ENCODE measurements at regions not wholly inside any gene's neighbourhood (a gene's known extent, or its start where the extent isn't known, plus 50 kb on each side); places are given as distances from the start of the nearest gene placed in this dataset.
"Not testable (repeated sequence)": the region's sequence is repeated elsewhere in the genome, so short reads cannot be mapped to it uniquely, and the experiment has no call there.

DNA sequence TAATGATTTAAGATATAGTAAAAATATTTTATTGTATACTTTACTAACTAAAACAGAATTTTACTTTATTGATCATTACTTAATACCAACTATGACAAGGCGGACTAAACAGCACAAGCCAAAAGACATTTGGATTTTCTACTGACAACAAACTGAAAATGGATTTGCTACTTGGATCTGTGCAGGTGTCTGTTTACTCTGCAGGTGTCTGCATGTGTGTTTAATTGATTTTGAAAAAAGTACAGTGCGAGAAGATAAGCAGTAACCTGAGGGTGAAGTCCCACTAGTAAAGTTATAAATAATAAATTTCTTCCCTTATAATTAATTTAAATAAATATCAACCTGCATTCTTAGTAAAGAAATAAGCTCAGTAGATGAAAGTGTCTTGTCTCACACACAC, 696.8 kb upstream of the MBL2 start:
- Histone ChIP-seq H3K27ac (ENCODE audit: low read depth, low read length) (no peak overlapping the region), H3K36me3 (ENCODE audit: control insufficient read depth in 5 of 5, insufficient read depth in 5 of 5, low read length in 5 of 5) (no peaks in the 10 kb centered on the region), H3K27me3 (ENCODE audit: control insufficient read depth in 5 of 5, insufficient read depth in 4 of 5, low read length in 5 of 5) (no peaks in the 10 kb centered on the region), H3K9ac (ENCODE audit: low read length in 5 of 5) (no peak overlapping the region), H3K4me1 (ENCODE audit: control insufficient read depth in 5 of 5, insufficient read depth in 5 of 5, low read length in 5 of 5) (no peaks in the 10 kb centered on the region), H3K9me3 (ENCODE audit: control insufficient read depth in 5 of 5, low read length in 5 of 5) (no peaks in the 10 kb centered on the region), H3K4me3 (ENCODE audit: low read depth in 1 of 5, low read length in 5 of 5) (no peak overlapping the region)

DNA sequence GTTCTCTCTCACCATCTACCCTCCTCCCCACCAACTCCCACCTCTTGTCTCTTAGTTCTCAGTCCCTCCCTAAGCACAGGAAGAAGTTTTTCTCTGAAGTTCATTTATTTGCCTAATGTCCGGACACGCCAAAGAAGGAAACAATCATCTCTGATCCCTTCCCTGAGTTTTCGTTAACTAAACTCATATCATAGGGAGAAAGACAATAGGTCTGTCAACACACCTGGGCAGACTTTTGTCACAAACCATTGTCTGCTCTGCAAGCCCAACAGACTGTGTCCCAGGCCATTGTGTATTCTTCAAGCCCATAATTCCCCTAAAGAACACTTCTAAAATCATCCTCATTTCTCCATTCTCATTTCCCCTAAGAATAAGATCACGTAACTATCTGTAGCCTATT, 691.0 kb upstream of the MBL2 start:
- no peaks in the 10 kb centered on the region for H3K36me3 ChIP-seq (ENCODE audit: control insufficient read depth in 5 of 5, insufficient read depth in 5 of 5, low read length in 5 of 5)
- no peak overlapping the region for H3K4me3 ChIP-seq (ENCODE audit: low read depth in 1 of 5, low read length in 5 of 5)
- H3K4me1 ChIP-seq (ENCODE audit: control insufficient read depth in 5 of 5, insufficient read depth in 5 of 5, low read length in 5 of 5) = no peaks in the 10 kb centered on the region
- H3K27ac ChIP-seq (ENCODE audit: low read depth, low read length) = no peak overlapping the region
- H3K27me3 ChIP-seq (ENCODE audit: control insufficient read depth in 5 of 5, insufficient read depth in 4 of 5, low read length in 5 of 5) = no peaks in the 10 kb centered on the region
- no peaks in the 10 kb centered on the region for H3K9me3 ChIP-seq (ENCODE audit: control insufficient read depth in 5 of 5, low read length in 5 of 5)
- H3K9ac ChIP-seq (ENCODE audit: low read length in 5 of 5) = no peak overlapping the region

DNA sequence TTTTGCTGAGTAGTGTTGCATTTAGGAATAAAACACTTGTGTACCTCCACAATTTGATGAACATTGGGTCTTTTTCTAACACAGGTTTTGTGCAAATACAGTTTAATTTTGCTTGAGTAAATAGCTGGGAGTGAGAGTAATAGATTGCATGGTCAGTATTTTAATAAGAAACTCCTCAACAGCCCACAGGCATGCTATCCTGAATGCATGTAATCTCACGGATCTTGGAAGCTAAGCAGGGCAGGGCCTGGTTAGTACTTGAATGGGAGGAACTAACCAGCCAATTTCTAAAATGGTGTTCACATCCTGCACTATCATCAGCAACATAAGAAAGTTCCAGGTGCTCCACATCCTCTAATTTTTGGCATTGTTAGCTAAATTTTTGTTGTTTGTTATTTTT, 685.4 kb upstream of the MBL2 start:
- no peak overlapping the region for H3K27ac ChIP-seq (ENCODE audit: low read depth, low read length)
- H3K36me3 ChIP-seq (ENCODE audit: control insufficient read depth in 5 of 5, insufficient read depth in 5 of 5, low read length in 5 of 5) = no peaks in the 10 kb centered on the region
- H3K9me3 ChIP-seq (ENCODE audit: control insufficient read depth in 5 of 5, low read length in 5 of 5) = no peaks in the 10 kb centered on the region
- no peaks in the 10 kb centered on the region for H3K4me1 ChIP-seq (ENCODE audit: control insufficient read depth in 5 of 5, insufficient read depth in 5 of 5, low read length in 5 of 5)
- no peaks in the 10 kb centered on the region for H3K27me3 ChIP-seq (ENCODE audit: control insufficient read depth in 5 of 5, insufficient read depth in 4 of 5, low read length in 5 of 5)
- no peak overlapping the region for H3K9ac ChIP-seq (ENCODE audit: low read length in 5 of 5)
- H3K4me3 ChIP-seq (ENCODE audit: low read depth in 1 of 5, low read length in 5 of 5) = no peak overlapping the region

DNA sequence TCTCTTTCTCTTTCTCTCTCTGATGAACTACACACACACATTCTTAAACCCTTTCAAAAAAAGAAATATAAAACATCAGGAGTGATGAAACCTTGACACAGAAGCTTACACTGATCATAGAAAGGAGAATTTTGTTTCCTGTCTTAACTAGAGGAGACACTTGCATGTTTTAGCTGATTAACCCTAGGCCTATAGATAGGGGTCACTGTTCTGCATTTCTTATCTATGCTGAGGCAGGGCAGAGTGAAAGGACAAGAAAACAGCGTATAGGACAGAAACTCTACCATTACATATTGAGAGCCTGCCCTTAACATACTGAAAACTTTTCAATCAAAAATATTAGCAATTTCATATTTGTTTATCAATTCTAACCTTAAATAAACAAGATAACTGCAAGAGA, 680.6 kb upstream of the MBL2 start:
- Histone ChIP-seq H3K9me3 (ENCODE audit: control insufficient read depth in 5 of 5, low read length in 5 of 5) (no peaks in the 10 kb centered on the region), H3K4me1 (ENCODE audit: control insufficient read depth in 5 of 5, insufficient read depth in 5 of 5, low read length in 5 of 5) (no peaks in the 10 kb centered on the region), H3K36me3 (ENCODE audit: control insufficient read depth in 5 of 5, insufficient read depth in 5 of 5, low read length in 5 of 5) (no peaks in the 10 kb centered on the region), H3K9ac (ENCODE audit: low read length in 5 of 5) (no peak overlapping the region), H3K27me3 (ENCODE audit: control insufficient read depth in 5 of 5, insufficient read depth in 4 of 5, low read length in 5 of 5) (no peaks in the 10 kb centered on the region), H3K27ac (ENCODE audit: low read depth, low read length) (no peak overlapping the region), H3K4me3 (ENCODE audit: low read depth in 1 of 5, low read length in 5 of 5) (no peak overlapping the region)

DNA sequence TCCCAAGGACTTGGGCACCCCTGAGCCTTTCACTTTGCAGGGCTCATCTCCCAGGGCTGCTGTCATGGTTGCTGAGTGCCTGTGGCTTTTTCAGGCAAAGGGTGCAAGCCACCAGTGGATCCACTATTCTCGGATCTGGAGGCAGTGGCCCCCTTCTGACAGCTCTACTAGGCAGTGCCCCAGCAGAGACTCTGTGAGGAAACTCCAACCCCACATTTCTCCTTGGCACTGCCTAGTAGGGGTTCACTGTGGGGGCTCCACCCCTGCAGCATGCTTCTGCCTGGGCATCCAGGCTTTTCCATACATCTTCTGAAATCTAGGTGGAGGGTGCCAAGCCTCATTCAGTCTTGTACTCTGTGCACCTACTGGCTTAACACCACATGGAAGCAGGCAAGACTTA, 675.0 kb upstream of the MBL2 start:
- H3K9me3 ChIP-seq (ENCODE audit: control insufficient read depth in 5 of 5, low read length in 5 of 5) = no peaks in the 10 kb centered on the region
- H3K4me1 ChIP-seq (ENCODE audit: control insufficient read depth in 5 of 5, insufficient read depth in 5 of 5, low read length in 5 of 5) = no peaks in the 10 kb centered on the region
- H3K27ac ChIP-seq (ENCODE audit: low read depth, low read length) = no peak overlapping the region
- no peaks in the 10 kb centered on the region for H3K27me3 ChIP-seq (ENCODE audit: control insufficient read depth in 5 of 5, insufficient read depth in 4 of 5, low read length in 5 of 5)
- no peaks in the 10 kb centered on the region for H3K36me3 ChIP-seq (ENCODE audit: control insufficient read depth in 5 of 5, insufficient read depth in 5 of 5, low read length in 5 of 5)
- no peak overlapping the region for H3K4me3 ChIP-seq (ENCODE audit: low read depth in 1 of 5, low read length in 5 of 5)
- H3K9ac ChIP-seq (ENCODE audit: low read length in 5 of 5) = no peak overlapping the region

DNA sequence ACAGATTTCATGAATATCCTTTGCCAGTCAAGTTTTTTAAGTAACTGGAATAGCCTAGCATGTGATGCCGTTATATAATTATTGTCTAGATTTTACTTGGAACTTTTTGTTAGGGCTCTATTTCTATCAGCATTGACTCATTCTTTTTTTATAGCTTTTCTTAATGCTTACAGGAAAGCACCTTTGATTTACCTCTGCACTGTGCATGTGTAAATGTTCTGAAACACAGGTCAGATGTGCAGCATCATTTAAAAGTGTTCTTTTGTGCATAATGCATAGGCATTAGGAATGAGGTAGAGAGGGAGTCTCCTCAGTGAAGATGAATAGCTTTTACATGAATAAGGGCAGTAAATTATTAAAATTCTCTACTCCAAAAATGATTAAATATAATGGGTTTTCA, 669.3 kb upstream of the MBL2 start:
- Histone ChIP-seq H3K9me3 (ENCODE audit: control insufficient read depth in 5 of 5, low read length in 5 of 5) (no peaks in the 10 kb centered on the region), H3K36me3 (ENCODE audit: control insufficient read depth in 5 of 5, insufficient read depth in 5 of 5, low read length in 5 of 5) (no peaks in the 10 kb centered on the region), H3K4me1 (ENCODE audit: control insufficient read depth in 5 of 5, insufficient read depth in 5 of 5, low read length in 5 of 5) (no peaks in the 10 kb centered on the region), H3K4me3 (ENCODE audit: low read depth in 1 of 5, low read length in 5 of 5) (no peak overlapping the region), H3K27me3 (ENCODE audit: control insufficient read depth in 5 of 5, insufficient read depth in 4 of 5, low read length in 5 of 5) (no peaks in the 10 kb centered on the region), H3K27ac (ENCODE audit: low read depth, low read length) (no peak overlapping the region), H3K9ac (ENCODE audit: low read length in 5 of 5) (no peak overlapping the region)

DNA sequence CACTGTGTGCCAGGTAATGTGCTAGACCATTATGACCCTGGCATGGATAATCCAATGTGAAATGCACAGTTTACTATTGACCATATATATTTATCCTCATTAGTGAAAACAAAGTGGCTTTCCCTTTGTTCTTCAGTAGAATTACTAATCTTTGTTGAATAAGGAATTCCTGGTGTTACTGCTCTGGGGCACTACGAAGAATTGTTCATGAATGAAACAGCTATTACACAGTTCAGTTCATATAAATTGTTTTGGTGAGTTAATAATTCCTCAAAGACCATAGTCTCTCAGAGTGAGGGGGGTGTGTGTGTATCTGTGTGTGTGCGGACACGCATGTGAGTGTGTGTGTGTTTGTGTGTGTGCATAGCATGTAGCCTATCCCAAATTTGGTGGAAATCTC, 668.0 kb upstream of the MBL2 start:
- Histone ChIP-seq H3K27me3 (ENCODE audit: control insufficient read depth in 5 of 5, insufficient read depth in 4 of 5, low read length in 5 of 5) (no peaks in the 10 kb centered on the region), H3K36me3 (ENCODE audit: control insufficient read depth in 5 of 5, insufficient read depth in 5 of 5, low read length in 5 of 5) (no peaks in the 10 kb centered on the region), H3K27ac (ENCODE audit: low read depth, low read length) (no peak overlapping the region), H3K9me3 (ENCODE audit: control insufficient read depth in 5 of 5, low read length in 5 of 5) (no peaks in the 10 kb centered on the region), H3K4me3 (ENCODE audit: low read depth in 1 of 5, low read length in 5 of 5) (no peak overlapping the region), H3K9ac (ENCODE audit: low read length in 5 of 5) (no peak overlapping the region), H3K4me1 (ENCODE audit: control insufficient read depth in 5 of 5, insufficient read depth in 5 of 5, low read length in 5 of 5) (no peaks in the 10 kb centered on the region)

DNA sequence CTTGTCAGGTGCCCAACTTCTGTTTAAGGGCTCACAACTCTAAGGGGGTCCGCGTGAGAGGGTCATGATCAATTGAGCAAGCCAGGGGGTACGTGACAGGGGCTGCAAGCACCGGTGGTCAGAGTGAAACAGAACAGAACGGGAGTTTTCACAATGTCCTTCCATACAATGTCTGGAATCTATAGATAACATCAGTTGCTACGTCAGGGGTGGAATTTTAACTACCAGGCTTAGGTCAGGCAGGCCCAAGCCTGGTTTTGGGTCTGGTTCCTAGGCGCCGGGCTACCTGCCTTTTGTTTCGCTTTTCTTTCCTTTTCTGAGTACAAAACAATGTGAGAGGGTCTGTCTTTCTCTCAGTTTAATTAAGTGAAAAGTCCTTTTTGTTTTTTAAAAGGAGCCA, 666.5 kb upstream of the MBL2 start:
- H3K36me3 ChIP-seq (ENCODE audit: control insufficient read depth in 5 of 5, insufficient read depth in 5 of 5, low read length in 5 of 5); H3K4me3 ChIP-seq (ENCODE audit: low read depth in 1 of 5, low read length in 5 of 5); H3K9ac ChIP-seq (ENCODE audit: low read length in 5 of 5); H3K27ac ChIP-seq (ENCODE audit: low read depth, low read length); H3K9me3 ChIP-seq (ENCODE audit: control insufficient read depth in 5 of 5, low read length in 5 of 5); H3K27me3 ChIP-seq (ENCODE audit: control insufficient read depth in 5 of 5, insufficient read depth in 4 of 5, low read length in 5 of 5); H3K4me1 ChIP-seq (ENCODE audit: control insufficient read depth in 5 of 5, insufficient read depth in 5 of 5, low read length in 5 of 5): not testable (repeated sequence)

DNA sequence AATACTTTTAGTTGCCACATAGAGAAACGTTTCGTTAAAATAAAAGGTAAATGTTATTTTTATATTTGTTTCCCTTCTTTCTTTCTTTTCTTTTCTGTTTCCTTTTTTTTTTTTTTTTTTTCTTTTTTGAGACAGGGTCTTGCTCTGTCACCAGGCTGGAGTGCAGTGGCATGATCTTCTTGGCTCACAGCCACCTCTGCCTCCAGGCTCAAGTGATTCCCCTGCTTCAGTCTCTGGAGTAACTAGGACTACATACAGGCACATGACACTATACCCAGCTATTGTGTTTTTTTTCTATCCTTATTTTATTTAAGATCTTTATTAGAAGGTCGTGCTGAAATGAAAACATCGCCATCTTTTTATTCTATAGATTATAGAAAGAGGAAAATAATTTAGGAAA, 661.8 kb upstream of the MBL2 start:
- H3K27me3 ChIP-seq (ENCODE audit: control insufficient read depth in 5 of 5, insufficient read depth in 4 of 5, low read length in 5 of 5) = no peaks in the 10 kb centered on the region
- no peaks in the 10 kb centered on the region for H3K36me3 ChIP-seq (ENCODE audit: control insufficient read depth in 5 of 5, insufficient read depth in 5 of 5, low read length in 5 of 5)
- no peaks in the 10 kb centered on the region for H3K9me3 ChIP-seq (ENCODE audit: control insufficient read depth in 5 of 5, low read length in 5 of 5)
- no peaks in the 10 kb centered on the region for H3K4me1 ChIP-seq (ENCODE audit: control insufficient read depth in 5 of 5, insufficient read depth in 5 of 5, low read length in 5 of 5)
- no peak overlapping the region for H3K9ac ChIP-seq (ENCODE audit: low read length in 5 of 5)
- no peak overlapping the region for H3K27ac ChIP-seq (ENCODE audit: low read depth, low read length)
- no peak overlapping the region for H3K4me3 ChIP-seq (ENCODE audit: low read depth in 1 of 5, low read length in 5 of 5)

DNA sequence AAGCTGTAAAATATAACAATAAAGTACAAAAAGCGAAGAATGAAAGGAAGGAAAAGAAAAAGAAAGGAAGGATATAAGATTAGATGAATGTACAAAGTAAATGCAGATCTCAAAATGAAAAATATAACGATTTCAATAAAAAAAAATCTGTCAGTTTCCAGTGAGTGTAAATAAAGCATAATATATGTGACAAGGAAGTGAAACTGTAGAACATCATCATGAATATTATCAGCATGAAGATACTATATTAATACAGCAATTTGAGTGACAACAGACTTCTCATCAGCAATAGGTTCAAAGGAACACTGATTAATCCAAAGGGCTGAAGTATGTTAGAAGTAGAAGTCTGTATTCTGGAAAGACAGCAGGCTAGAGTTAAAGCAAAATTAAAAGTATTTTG, 659.5 kb upstream of the MBL2 start:
- no peak overlapping the region for H3K4me3 ChIP-seq (ENCODE audit: low read depth in 1 of 5, low read length in 5 of 5)
- H3K9ac ChIP-seq (ENCODE audit: low read length in 5 of 5) = no peak overlapping the region
- H3K9me3 ChIP-seq (ENCODE audit: control insufficient read depth in 5 of 5, low read length in 5 of 5) = no peaks in the 10 kb centered on the region
- no peak overlapping the region for H3K27ac ChIP-seq (ENCODE audit: low read depth, low read length)
- H3K36me3 ChIP-seq (ENCODE audit: control insufficient read depth in 5 of 5, insufficient read depth in 5 of 5, low read length in 5 of 5) = no peaks in the 10 kb centered on the region
- no peaks in the 10 kb centered on the region for H3K4me1 ChIP-seq (ENCODE audit: control insufficient read depth in 5 of 5, insufficient read depth in 5 of 5, low read length in 5 of 5)
- no peaks in the 10 kb centered on the region for H3K27me3 ChIP-seq (ENCODE audit: control insufficient read depth in 5 of 5, insufficient read depth in 4 of 5, low read length in 5 of 5)

DNA sequence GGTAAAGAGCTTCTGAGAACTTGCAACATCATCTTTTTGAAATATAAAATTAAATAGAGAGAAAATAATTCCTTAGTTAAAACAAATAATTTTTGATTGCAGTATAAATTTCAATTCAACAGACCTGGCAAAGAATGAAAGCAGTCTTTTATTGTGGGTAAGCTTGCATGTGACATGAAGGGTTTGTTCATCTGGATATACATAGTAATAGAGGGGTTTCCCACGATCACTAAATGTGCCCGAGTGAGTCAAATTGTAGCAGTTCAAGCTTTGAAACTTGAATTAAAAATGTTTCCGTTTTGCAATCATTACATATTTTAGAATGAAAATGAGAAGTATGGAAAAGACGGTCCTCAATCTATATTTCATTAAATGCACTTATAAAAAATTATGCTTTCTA, 658.4 kb upstream of the MBL2 start:
- Histone ChIP-seq H3K4me1 (ENCODE audit: control insufficient read depth in 5 of 5, insufficient read depth in 5 of 5, low read length in 5 of 5) (no peaks in the 10 kb centered on the region), H3K36me3 (ENCODE audit: control insufficient read depth in 5 of 5, insufficient read depth in 5 of 5, low read length in 5 of 5) (no peaks in the 10 kb centered on the region), H3K9me3 (ENCODE audit: control insufficient read depth in 5 of 5, low read length in 5 of 5) (no peaks in the 10 kb centered on the region), H3K27ac (ENCODE audit: low read depth, low read length) (no peak overlapping the region), H3K4me3 (ENCODE audit: low read depth in 1 of 5, low read length in 5 of 5) (no peak overlapping the region), H3K27me3 (ENCODE audit: control insufficient read depth in 5 of 5, insufficient read depth in 4 of 5, low read length in 5 of 5) (no peaks in the 10 kb centered on the region), H3K9ac (ENCODE audit: low read length in 5 of 5) (no peak overlapping the region)

Data from subcutaneous abdominal adipose tissue (tissue), 5 donors.